ENCODE measurements at regions not wholly inside any gene's neighbourhood (a gene's known extent, or its start where the extent isn't known, plus 50 kb on each side); places are given as distances from the start of the nearest gene placed in this dataset.

- Mint-ChIP-seq H3K27me3 (ENCODE audit: insufficient read depth, low read depth, poor library complexity) (peaks cover 8% of the 10 kb centered on the region), H3K9me3 (no peaks in the 10 kb centered on the region; the same call in 2 of the 3 replicates), H3K4me1 (peaks cover 25% of the 10 kb centered on the region), H3K4me3 (no peak overlapping the region), H3K36me3 (ENCODE audit: low read depth) (no peaks in the 10 kb centered on the region; the same call in 2 of the 3 replicates), H3K27ac (no peak overlapping the region)
- Histone ChIP-seq H3K4me2 (0 out of 2 replicates have a peak overlapping the region, but pooled peaks have one; percentile 42), H3K9me2 (ENCODE audit: insufficient read depth) (0 out of 2 replicates have a peak, but pooled peaks cover 3% of the 10 kb centered on the region), H4K20me1 (replicated peaks; ENCODE audit: insufficient read depth) (no peaks in the 10 kb centered on the region), H2AFZ (no peak overlapping the region), H3F3A (replicated peaks; ENCODE audit: low read depth) (peaks cover 4% of the 10 kb centered on the region; the same call in 1 of the 2 replicates), H3K27me3 (ENCODE audit: insufficient read depth) (no peaks in the 10 kb centered on the region), H3K36me3 (ENCODE audit: insufficient read depth) (no peaks in the 10 kb centered on the region), H3K4me1 (ENCODE audit: insufficient read depth) (peaks cover 25% of the 10 kb centered on the region), H3K27ac (ENCODE audit: low read depth) (no peak overlapping the region), H3K4me3 (no peak overlapping the region), H3K79me2 (replicated peaks; ENCODE audit: insufficient read depth) (no peaks in the 10 kb centered on the region)
- TF ChIP-seq JUNB (IDR thresholded peaks at IDR 0.05; ENCODE audit: unreplicated experiment) (no peak), STAT1 (IDR thresholded peaks at IDR 0.05; ENCODE audit: unreplicated experiment) (no peak), CREB1 (CRISPR knock-in tag; IDR thresholded peaks at IDR 0.05; ENCODE audit: low read depth) (no peak), EZH2phosphoT487 (IDR thresholded peaks at IDR 0.05; ENCODE audit: unreplicated experiment) (no peak), NANOG (IDR thresholded peaks at IDR 0.05; ENCODE audit: borderline replicate concordance) (no peak), ETS1 (IDR thresholded peaks at IDR 0.05) (no peak), ZNF331 (CRISPR knock-in tag; IDR thresholded peaks at IDR 0.05; ENCODE audit: low read depth) (no peak), REST (IDR thresholded peaks at IDR 0.05; ENCODE audit: unreplicated experiment) (no peak), ZNF462 (CRISPR knock-in tag; IDR thresholded peaks at IDR 0.05) (no peak), ZNF114 (CRISPR knock-in tag; IDR thresholded peaks at IDR 0.05) (no peak), CTCF (conservative IDR thresholded peaks at IDR 0.05; ENCODE audit: low read depth in 2 of 2) (no peak), EZH2 (IDR thresholded peaks at IDR 0.05; ENCODE audit: low read depth, unreplicated experiment) (no peak), POLR2AphosphoS5 (IDR thresholded peaks at IDR 0.05; ENCODE audit: low read depth) (no peak)
- ATAC-seq = no peak
- no peak for DNase-seq (ENCODE audit: low spot score)
Observed at GRCh38 chr6:125423047-125423446, 121.3 kb upstream of the HDDC2 start.

All from GM23338 (cell line).